GF-D8 (cell line): ENCODE measurements at regions not wholly inside any gene's neighbourhood (a gene's known extent, or its start where the extent isn't known, plus 50 kb on each side); places are given as distances from the start of the nearest gene placed in this dataset.

Experiments
- DNase-seq: peaks from one replicate; lab custom pipeline; 2025; lab: John Stamatoyannopoulos, UW

DNA sequence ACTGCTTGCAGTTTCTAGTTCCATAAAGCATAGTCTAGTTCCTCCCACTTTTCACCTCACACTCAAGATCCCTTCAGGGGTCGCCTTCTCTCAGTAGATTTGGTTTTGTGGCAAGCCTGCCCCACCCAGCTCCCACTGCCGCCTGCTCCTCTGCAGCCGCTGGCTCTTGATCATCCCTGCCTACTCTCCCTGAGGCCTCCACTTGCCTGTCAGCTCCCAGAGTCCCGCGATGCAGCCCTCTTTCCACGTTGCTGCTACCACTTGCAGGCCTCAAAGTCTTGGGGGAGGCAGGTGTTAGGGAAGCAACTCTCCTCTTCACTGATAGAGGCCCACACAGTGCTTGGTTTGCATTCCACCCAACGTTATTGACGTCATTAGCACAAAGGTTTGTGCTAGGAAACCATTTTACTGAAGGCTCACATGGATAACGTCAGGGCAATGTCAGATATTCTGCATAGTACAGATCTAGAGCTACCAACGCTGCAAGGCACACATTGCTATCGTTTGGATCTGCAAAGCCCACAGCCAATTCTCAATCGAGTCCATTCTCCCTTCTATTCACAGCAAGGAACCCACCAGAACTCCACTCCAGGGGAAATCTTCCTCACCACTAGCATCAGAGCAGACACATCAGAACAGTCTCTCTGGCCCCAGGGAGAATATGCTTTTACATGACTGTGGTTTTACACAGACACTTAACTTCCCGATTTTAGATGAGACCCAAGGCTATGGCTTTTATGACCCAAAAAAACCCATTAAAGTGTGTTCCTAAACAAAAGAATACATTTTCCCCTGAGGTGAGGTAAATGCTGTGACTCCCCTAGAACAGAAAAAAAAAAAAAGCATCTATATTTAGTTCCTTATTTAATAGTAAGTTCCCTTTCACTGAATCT, 519.5 kb upstream of the CAMK1G start:
- DNase-seq = no peak

DNA sequence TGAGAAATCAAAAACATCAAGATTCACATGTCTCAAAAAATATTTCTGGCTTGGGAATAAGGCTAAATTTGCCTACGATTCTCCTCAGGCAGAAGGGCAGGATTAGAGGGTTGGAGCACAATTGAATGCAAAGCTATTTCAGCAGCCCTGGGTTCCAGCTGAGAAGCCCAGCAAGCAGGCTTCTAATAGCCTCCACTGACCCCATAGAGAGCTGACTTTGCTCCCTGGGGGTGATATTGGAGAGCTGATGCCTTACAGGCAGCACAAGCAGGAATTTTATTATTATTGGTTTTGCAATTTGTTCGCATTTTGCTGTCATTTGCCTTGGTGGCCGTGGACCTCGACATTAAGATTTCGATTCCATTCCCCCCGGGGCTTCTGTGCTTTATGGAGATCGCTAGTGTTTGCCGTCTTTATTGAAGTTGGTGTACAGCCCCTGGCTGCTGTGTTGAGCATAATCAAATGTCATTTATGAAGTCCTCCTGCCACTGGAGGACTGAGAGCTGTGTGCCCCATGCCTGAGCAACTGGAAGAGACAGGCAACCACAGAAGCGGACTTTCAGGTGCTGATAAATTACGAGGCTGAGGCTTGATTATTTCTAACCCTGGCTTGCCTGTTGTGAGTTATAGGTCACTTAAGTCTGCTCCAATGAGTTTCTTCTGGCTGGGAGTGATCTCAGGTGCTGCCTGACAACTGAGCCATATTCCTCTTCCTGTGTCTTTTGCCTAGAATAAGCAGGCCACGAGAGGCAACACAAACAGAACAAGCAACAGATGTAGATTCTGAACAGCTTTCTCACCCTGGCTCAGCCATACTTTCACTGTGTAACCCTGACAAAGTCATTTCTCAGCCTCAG, 518.4 kb upstream of the CAMK1G start:
- DNase-seq = no peak

DNA sequence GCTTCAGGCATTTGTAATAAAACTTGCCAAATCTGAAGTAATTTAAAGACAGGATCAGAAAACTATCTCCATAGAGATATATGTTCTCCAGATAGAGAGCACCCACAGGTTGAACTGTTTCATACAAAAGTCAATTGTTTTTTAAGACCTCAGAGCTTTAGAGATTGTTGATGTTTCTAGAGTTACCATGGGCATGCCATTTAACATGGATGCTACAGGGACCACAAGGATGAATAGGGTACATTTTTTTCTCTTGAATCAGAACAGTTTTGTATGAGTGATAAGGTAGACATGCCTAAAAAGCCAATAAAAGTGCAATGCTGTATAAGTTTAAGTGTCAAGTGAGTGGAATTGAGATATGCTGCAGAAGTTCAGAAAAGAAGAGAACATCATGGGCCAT, 511.0 kb upstream of the CAMK1G start:
- no peak for DNase-seq

DNA sequence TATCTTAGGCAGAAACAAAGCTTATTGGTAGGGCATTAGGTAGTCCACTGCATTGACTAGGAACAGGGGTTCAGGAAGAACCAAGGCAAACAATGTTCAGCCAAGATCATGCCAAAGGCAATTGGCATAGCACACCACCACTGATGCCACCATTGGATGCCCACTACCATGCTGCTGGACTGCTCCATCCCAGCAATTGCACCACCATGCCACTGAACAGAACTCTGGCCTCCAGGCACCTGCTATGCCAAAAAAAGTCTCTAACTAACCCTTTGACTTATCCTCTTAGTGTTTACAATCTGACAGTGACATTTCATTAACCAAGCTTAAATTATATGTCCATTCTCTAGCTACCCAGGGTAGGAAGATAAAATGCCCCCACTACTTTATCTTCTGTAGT, 509.6 kb upstream of the CAMK1G start:
- DNase-seq = no peak

DNA sequence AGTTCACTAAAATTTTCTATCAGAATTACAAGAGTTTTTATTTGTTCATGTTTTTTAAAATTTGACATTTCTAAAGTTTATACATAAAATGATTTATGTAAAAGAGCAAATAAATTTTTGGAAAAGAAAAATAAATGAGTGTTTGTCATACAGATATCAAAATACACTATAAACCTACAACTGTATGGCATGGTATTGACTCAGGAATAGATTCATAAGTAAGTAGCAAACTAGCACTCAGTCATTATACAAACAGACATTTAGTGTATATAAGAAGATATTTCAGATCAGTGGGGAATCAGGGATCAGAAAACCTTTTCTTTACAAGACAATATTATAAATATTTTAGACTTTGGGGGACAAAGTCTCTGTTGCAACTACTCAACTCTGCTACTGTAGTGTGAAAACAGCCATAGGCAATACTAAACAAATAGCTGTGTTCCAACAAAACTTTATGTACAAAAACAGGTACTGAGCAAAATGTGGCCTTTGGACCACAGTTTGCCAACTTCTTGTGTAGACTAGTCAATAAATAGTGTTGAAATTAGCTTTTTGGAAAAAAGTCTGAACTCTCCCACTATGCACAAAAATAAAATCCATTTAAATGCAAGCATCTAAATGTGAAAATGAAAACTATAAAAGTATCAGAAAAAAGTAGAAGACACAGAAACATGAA, 508.8 kb upstream of the CAMK1G start:
- no peak for DNase-seq

DNA sequence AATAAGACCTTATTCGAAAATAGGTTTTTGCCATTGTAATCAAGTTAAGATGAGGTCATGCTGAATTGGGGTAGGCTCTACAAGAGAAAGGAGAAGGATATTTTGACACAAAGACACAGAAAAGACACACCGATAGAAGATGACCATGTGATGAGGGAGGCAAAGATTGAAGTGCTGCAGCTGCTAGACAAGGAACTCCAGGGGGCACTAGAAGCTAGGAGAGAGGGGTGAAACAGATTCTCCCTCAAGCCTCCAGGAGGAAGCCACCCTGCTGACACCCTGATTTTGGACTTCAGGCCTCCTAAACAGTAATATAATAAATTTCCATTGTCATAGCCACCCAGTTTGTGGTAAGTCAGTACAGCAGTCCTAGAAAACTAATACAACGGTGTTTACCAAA, 506.8 kb upstream of the CAMK1G start:
- no peak for DNase-seq

DNA sequence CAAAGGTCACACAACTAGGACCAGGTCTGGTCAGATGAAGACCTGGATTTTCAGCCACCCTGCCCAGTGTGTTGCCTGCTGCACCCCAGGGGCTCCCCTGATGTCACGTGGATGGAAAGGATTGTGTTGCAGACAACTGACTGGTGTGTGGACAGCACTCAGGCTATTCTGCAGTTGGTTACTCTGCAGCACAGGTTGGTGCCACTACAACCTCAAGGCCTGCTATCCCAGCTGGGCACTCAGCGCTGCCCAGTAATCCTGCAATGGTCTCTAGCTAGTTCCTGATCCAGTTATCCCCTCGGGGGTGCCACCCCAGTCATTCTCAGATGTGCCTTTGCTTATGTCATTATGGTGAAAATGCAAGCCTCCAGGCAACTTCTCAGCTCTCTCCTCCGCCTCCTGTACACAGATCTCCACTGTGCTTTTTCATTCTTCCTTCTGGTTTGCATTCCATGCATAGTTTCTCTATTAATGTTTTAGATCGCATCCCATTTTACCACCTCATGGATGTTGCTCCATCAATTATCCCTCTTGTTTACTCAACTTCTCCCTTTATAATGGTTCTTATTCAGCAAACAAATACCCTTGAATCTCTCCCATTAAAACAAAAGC, 503.2 kb upstream of the CAMK1G start:
- no peak for DNase-seq

DNA sequence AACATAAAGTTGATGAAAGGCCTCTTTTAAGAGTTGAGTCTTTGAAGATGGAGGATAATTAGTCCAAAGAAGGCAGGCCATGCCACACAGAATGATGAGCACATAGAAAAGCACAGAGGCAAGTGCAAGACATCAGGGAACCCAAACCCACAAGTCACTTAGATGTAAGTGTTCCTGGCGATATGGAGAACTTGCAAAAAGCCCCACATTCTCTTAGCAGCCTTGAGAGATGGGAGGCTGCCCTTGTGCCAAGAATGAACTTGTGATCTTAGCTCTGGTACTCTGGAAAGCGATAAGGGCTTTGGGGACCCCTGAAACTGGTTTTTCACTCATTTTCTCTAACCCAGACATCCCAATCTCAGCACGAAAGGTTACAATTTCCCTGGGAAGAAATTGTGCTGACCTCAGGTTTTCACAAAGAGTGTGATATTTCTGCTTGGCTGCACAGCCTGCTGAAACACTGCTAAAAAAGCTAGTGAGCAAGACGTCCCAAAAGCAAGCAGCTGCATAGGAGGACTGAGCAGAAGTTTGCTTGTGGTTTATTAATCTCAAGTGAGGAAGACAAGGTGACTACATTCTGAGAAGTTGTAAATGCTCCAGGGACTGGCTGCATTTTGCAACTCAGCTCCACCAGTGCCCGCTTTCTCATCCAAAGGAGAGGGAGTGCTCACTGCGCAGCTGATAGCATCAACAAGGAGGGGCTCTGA, 496.9 kb upstream of the CAMK1G start:
- DNase-seq = no peak

DNA sequence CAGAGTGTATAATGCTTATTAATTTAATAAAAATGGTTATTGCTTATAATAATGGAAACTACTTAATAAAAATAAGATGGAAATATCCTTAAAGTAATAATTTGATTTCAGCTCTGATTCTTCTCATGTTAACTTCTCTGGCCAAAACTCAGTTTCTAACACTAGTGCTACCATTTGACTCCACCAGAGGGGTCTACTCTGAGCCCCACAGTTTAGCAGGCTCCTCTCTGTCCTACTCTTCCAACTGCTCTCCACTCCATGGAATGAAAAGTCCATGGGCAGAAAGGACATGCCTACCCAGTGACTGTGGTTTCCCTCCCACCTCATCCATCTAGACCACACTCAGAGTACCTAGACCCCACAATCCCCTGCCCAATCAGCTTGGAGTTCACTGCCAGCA, 489.1 kb upstream of the CAMK1G start:
- no peak for DNase-seq

DNA sequence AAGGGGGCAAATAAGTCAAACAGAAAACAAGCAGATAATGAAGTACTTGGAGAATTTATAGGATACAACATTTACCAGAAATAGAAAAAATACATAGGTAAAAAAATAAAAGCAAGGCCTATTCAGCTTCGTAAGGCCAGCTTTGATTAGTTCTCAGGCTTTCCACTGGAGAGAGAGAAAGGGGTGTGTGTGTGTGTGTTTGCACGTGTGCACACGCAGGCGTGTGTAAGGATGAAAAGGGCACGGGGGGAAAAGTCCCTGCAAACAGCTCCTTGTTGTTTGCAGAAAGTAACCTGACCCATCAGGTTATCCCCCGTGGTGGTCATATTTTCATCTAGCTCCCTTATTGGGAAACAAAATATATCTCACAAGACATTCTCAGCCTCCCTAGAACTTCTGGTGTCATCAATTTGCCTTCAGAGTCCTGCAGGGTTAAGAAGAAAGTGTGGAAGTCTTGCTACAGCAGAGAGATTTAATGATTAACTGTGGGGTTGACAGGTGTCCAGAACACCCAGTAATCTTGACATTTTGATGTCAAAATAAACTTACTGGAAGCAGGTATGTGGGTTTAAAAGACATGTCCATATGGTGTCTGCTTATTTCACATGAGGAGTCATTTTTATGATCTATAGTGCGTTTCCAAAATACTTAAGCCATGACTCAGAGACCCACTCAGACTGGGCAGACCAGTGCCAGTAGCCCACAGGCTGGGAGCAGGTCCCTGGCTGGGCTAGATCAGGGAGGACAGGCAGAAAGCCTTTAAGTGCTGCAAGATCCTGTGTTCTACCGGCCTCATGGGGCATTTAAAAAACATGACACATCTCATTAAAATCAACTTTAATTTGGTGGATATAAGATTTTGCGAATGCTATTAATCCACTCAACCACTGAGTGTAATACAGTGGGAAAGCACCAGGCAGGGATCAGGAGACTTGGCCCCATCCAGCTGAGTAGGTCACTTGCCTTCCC, 487.6 kb upstream of the CAMK1G start:
- DNase-seq = no peak

DNA sequence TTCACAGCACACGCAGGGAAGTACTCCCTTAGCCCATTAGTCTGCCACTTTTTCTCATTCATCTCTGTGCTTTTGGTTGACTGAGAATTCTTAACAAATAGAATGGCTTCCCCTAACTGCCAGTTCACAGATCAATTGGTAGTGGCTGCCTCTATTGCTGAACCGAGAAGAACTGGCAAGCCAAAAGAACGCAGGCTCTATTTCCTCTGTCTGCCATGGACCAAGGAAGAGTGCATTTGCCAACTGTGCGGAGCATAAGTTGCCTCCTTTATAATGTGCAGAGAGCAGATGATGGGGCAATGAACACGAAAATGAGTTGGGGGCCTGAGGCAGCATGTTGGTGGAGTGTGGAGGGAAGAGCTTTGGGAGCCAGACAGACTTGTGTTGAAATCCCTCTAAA, 483.1 kb upstream of the CAMK1G start:
- DNase-seq = no peak

DNA sequence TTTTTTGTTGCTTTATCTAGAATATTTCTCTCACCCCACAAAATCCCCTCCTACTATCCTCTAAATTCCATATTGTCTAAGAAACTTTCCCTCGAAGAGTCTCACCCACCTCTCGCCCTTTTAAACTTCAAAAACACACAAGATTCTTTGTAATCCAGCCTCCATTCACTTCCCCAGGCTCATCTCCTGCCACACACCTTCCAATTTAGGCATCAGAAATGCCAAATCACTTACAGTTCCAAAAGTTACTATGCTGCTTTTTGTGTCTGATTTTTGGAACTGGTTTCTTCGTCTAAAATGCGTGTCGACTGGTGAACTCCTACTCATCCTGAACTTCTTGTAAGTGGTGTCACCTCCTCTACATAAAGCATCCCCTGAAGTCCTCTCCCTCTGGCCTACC, 482.4 kb upstream of the CAMK1G start:
- DNase-seq = no peak

DNA sequence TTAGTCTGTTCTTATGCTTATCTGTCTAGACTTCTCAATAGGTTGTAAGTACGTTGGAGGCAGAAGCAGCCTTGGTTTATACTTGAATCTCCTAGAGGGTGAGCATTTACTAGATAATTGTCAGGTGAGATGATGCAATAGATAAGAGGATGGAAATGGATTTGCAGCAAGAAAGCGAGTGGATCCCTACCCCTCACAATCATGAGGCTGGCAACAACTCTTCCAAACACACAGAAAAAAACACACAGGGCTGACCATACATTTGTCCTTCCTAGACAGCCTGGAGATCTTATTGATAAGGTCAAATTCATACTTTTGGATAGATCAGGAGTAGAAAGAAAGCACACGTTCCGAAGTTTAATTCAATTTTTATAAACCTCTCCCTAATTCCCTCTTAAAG, 481.4 kb upstream of the CAMK1G start:
- no peak for DNase-seq

DNA sequence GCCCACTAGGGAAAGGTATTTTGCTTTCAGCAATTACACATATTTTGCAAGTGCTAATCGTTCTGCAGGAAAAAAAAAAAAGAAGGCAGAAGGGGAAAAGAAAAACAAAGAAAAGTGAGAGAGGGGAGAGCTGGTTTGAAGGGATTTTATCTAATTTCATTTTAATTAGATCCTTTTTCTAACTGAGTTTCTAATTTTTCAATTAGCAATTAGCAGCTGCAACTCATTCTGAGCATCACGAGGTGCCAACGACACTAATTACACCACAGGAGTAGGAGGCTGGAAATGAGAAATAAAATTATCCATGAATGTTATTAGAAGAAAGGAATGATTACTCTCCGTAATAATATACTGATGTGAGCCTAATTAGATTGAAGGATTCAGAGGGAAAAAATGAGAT, 481.0 kb upstream of the CAMK1G start:
- no peak for DNase-seq

DNA sequence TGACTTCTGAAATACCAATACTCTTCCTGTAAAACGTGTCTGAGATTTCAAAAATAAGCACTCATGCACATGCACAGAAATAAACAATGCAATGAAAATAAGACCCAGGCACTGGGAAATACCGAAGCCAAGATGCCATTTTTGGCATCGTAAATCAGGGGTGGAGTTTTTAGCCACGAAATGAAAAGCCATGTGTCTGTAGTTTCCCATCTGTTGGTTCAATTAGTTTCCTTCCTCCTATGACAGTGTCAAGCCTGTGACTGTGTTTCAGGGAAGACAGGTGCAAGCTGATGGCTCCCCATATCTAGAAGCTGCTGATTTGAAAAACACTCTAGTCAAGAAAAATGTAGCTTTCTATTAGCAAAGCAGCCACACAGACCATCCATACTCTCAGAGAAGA, 480.4 kb upstream of the CAMK1G start:
- DNase-seq = no peak

DNA sequence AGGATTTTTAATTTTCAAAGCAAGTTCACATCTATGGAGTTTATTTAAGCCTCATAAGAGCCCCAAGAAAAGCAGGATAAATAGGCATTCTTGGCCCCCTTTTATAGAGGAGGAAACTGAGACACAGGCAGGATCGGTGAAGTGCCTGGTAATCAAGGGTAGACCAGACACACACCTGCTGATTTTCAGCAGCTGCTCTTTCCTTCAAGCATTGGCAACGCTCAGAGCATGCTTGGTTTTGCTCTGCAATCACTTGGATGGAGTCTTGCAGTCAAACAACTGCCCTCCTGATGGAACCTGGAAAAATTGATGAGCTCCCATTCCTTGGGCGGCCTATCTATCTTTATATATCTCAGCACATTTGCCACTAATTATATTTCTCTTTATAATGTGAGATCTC, 478.9 kb upstream of the CAMK1G start:
- DNase-seq = no peak

DNA sequence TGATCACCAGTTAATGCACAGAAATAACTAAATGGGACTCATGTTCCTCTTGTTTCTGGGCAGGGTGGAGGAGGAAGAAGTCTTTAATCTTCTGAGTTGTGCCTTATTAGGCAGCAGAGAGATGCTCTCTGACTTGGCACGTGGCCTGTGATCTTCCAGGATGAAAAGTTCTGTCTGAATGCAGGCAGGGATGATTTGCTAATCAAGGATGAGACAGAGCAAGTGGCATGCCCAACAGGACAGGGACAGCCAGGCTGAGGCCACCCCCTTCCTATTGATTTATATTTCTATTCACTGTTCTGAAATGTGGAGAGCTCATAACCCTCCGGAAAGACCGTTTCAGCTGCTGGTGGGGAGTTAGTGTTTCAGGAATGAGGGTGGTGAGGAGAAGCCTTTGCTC, 477.8 kb upstream of the CAMK1G start:
- DNase-seq = no peak

DNA sequence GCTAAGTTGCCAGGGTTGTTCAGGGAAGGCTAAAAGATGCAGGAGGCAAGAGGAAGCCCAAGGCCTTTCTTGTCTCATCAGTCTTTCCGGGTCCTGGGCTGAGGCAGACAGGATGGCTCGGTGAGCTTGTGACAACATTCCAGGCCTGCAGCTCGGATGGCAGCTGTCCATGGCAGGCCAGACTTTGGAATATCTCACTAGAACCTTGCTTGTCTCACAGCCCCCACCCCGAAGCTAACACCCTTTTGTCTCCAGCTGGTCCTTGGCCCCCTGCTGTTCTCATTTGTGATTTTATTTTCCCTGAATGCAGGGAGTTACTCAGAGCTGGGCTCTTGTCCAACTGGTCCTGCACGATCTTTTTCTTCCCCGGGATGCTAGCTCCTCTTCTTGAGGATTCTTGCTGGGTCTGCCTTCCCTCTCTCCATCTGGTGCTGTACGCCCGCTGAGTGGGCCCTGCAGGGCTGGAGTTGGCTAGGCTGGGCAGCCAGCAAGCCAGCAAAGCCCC, 477.2 kb upstream of the CAMK1G start:
- DNase-seq = no peak

DNA sequence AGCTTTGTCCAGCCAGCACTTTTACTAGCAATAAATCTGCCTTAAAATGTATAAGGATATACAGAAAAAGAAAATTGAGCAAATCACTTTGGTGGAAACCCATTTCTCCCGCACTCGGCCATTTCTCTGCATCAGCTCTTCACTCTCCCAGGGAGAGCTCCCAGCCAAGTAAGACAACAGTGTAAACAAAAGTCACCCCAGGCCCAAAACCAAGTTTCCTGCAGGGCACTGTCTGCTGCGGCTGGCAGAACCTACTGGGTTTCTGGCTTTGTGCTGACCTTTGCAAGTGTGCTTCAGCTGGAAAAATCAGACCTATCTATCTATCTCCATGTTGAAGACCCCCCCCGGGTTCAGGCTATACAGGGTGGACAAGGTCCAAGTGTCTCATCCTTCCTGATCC, 476.7 kb upstream of the CAMK1G start:
- DNase-seq = no peak

DNA sequence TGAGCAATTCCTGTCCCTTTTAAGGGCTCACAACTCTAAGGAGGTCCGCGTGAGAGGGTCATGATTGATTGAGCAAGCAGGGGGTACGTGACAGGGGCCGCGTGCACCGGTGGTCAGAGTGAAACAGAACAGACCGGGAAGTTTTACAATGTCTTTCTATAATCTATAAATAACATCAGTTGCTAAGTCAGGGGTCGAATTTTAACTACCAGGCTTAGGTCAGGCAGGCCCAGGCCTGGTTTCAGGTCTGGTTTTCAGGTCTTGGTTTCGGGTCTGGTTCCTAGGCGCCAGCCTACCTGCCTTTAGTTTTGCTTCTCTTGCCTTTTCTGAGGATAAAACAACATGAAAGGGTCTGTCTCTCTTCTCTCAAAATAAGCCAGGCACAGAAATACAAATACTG, 476.0 kb upstream of the CAMK1G start:
- DNase-seq = no peak
